B cell (primary cell): ENCODE measurements at regions not wholly inside any gene's neighbourhood (a gene's known extent, or its start where the extent isn't known, plus 50 kb on each side); places are given as distances from the start of the nearest gene placed in this dataset.

Source experiments
- ATAC-seq: fragments of 200-7000 bp; cut with Tn5 transposase; one replicate; pipeline ENCODE4 v1.10.0; 2021; ENCODE audit warnings: low read depth, mild to moderate bottlenecking, moderate number of reproducible peaks, moderate library complexity
- CTCF ChIA-PET: fragments of 350-600 bp; sonication (Branson Sonifier 250); formaldehyde crosslinking; loops from one replicate; lab custom pipeline; 2021; ENCODE audit warnings: antibody characterized with exemption, inconsistent platforms; lab: Charles Lee
- POLR2A ChIA-PET: fragments of 350-600 bp; sonication (Branson Sonifier 250); formaldehyde crosslinking; loops from one replicate; lab custom pipeline; 2021; ENCODE audit warnings: antibody characterized with exemption; lab: Charles Lee
- DNase-seq: peaks from one replicate; pipeline ENCODE4 v3.0.0; 2013
- H2AFZ ChIP-seq: 2 replicates; pipeline ENCODE4 v1.6.1; 2012; ENCODE audit warnings: mild to moderate bottlenecking, low read depth, low read length; ENCODE audit not compliant: insufficient read depth, poor library complexity, severe bottlenecking
- H3K27ac ChIP-seq, 2 donors: 1 replicate in 1 of 2; 2 replicates in 1 of 2; pipeline ENCODE4 v1.5.1; 2012 to 2013; ENCODE audit warnings: low read length in 2 of 2, mild to moderate bottlenecking in 2 of 2, moderate library complexity in 1 of 2
- H3K27me3 ChIP-seq, 4 experiments: fragments of 200-600 bp in 1 of 4; sonication (generic) in 1 of 4; replicated peaks in 1 of 4; 1 replicate in 2 of 4; 2 replicates in 2 of 4; pipeline versions ENCODE4 v1.6.1 to v1.7.0; 2013 to 2016; ENCODE audit warnings: low read length in 3 of 4, mild to moderate bottlenecking in 2 of 4, mixed read lengths in 1 of 4, moderate library complexity in 1 of 4; ENCODE audit not compliant: insufficient read depth in 4 of 4, control insufficient read depth in 3 of 4; ENCODE audit errors: control extremely low read depth in 1 of 4
- H3K36me3 ChIP-seq, 2 experiments: replicated peaks in 1 of 2; 1 replicate in 1 of 2; 2 replicates in 1 of 2; pipeline versions ENCODE4 v1.6.1 to v1.7.1; 2013; ENCODE audit warnings: low read length in 1 of 2; ENCODE audit not compliant: insufficient read depth in 2 of 2, control insufficient read depth in 1 of 2; ENCODE audit errors: control extremely low read depth in 1 of 2, extremely low read depth in 1 of 2
- H3K4me1 ChIP-seq, 2 donors: fragments of 200-600 bp in 1 of 2; sonication (generic) in 1 of 2; 1 replicate in 1 of 2; 2 replicates in 1 of 2; pipeline versions ENCODE4 v1.5.1 to v1.6.1; 2013 to 2017; ENCODE audit warnings: low read length in 2 of 2; ENCODE audit not compliant: control insufficient read depth in 2 of 2, insufficient read depth in 2 of 2
- H3K4me2 ChIP-seq: replicated peaks from 2 replicates; pipeline ENCODE3; 2012; ENCODE audit warnings: mild to moderate bottlenecking, low read depth, low read length; ENCODE audit not compliant: poor library complexity, severe bottlenecking
- H3K4me3 ChIP-seq, 5 experiments: fragments of 200-600 bp in 1 of 5; sonication (generic) in 1 of 5; 1 replicate in 3 of 5; 2 replicates in 2 of 5; pipeline versions ENCODE4 v1.5.1 to v1.7.0; 2011 to 2016; ENCODE audit warnings: low read length in 4 of 5, mild to moderate bottlenecking in 4 of 5, low read depth in 2 of 5, control low read depth in 1 of 5, moderate library complexity in 1 of 5; ENCODE audit not compliant: insufficient read depth in 1 of 5; ENCODE audit errors: control extremely low read depth in 1 of 5, extremely low read depth in 1 of 5
- H3K79me2 ChIP-seq: fragments of 200-600 bp; sonication (generic); one replicate; pipeline ENCODE4 v1.6.0; 2016; ENCODE audit warnings: low read length; ENCODE audit not compliant: control insufficient read depth, insufficient read depth
- H3K9ac ChIP-seq: fragments of 200-600 bp; sonication (generic); 2 replicates; pipeline ENCODE4 v1.6.1; 2017; ENCODE audit warnings: mild to moderate bottlenecking, low read length, moderate library complexity
- H3K9me3 ChIP-seq, 3 donors: one replicate each; pipeline versions ENCODE4 v1.6.1 to v1.7.1; 2013; ENCODE audit warnings: low read length in 2 of 3; ENCODE audit not compliant: control insufficient read depth in 2 of 3, insufficient read depth in 1 of 3; ENCODE audit errors: control extremely low read depth in 1 of 3
- H4K20me1 ChIP-seq: 2 replicates; pipeline ENCODE4 v1.6.0; 2012; ENCODE audit warnings: mild to moderate bottlenecking, low read length; ENCODE audit not compliant: insufficient read depth, control insufficient read depth, poor library complexity, severe bottlenecking
- H3K27ac Mint-ChIP-seq: one replicate; pipeline ENCODE4 v1.8.0; 2021; ENCODE audit warnings: mixed read lengths
- H3K27me3 Mint-ChIP-seq: one replicate; pipeline ENCODE4 v1.8.0; 2021; ENCODE audit warnings: mixed read lengths
- H3K4me1 Mint-ChIP-seq: one replicate; pipeline ENCODE4 v1.8.0; 2021; ENCODE audit warnings: mixed read lengths
- H3K4me3 Mint-ChIP-seq: one replicate; pipeline ENCODE4 v1.8.0; 2021; ENCODE audit warnings: mixed read lengths
- H3K9me3 Mint-ChIP-seq: one replicate; pipeline ENCODE4 v1.8.0; 2022; ENCODE audit warnings: mixed read lengths; ENCODE audit not compliant: insufficient read depth
- CTCF ChIP-seq: fragments of 200-600 bp; IDR thresholded peaks from one replicate; pipeline ENCODE4 v1.8.0; 2022; ENCODE audit warnings: antibody characterized with exemption, mild to moderate bottlenecking
- EZH2 ChIP-seq: IDR thresholded peaks from 2 replicates; pipeline ENCODE4 v1.6.1; 2012; ENCODE audit warnings: borderline replicate concordance, low read depth, mild to moderate bottlenecking, moderate library complexity, low read length; ENCODE audit not compliant: insufficient read depth, poor library complexity, severe bottlenecking
- WGBS: methylation state at CpG from one replicate; pipeline ENCODE4 v1.1.5; 2013; ENCODE audit warnings: missing lambda C conversion rate; ENCODE audit not compliant: insufficient coverage; 5-methylcytosine and 5-hydroxymethylcytosine counted together
- intact Hi-C: fragments of 100-400 bp; cut with micrococcal nuclease; formaldehyde crosslinking; loops from one replicate; pipeline ENCODE4 v1.10.0; 2022

- no peak overlapping the region for H2AFZ ChIP-seq
- no peak overlapping the region for H3K4me3 Mint-ChIP-seq
- no peak overlapping the region for H3K4me3 ChIP-seq
- H3K36me3 ChIP-seq: no peaks in the 10 kb centered on the region
- 91% methylated on average over 4 of the region's 4 CpGs for WGBS
- no peaks in the 10 kb centered on the region for H4K20me1 ChIP-seq
- no peak overlapping the region for H3K9ac ChIP-seq
- no peak for DNase-seq
- no peaks in the 10 kb centered on the region for H3K4me1 Mint-ChIP-seq
- TF ChIP-seq CTCF (no peak), EZH2 (no peak)
- no peaks in the 10 kb centered on the region for H3K79me2 ChIP-seq
- H3K27me3 Mint-ChIP-seq: no peaks in the 10 kb centered on the region
- no peaks in the 10 kb centered on the region for H3K9me3 Mint-ChIP-seq
- peaks cover 0 to 23% (median 0%) of the 10 kb centered on the region in 3 donors for H3K9me3 ChIP-seq
- H3K4me2 ChIP-seq: no peak overlapping the region
- no peaks in the 10 kb centered on the region for H3K4me1 ChIP-seq
- no peaks in the 10 kb centered on the region for H3K27me3 ChIP-seq
- ChIA-PET POLR2A (no interaction called here), CTCF (no interaction called here)
- intact Hi-C loops: no loop called here
- H3K27ac ChIP-seq: no peak overlapping the region
- H3K27ac Mint-ChIP-seq: no peak overlapping the region
- no peak for ATAC-seq
Measured at GRCh38 chr5:2525351-2525750, 226.1 kb downstream of the IRX2 start.

- Histone ChIP-seq H3K4me2 (no peak overlapping the region), H4K20me1 (no peaks in the 10 kb centered on the region), H3K36me3 (no peaks in the 10 kb centered on the region), H3K9ac (no peak overlapping the region), H3K4me3 (no peak overlapping the region), H3K4me1 (no peaks in the 10 kb centered on the region), H3K27me3 (no peaks in the 10 kb centered on the region), H3K79me2 (no peaks in the 10 kb centered on the region), H3K27ac (no peak overlapping the region), H2AFZ (no peak overlapping the region), H3K9me3 (peaks cover 0 to 18% (median 0%) of the 10 kb centered on the region in 3 donors)
- H3K27me3 Mint-ChIP-seq: no peaks in the 10 kb centered on the region
- POLR2A ChIA-PET: no interaction called here
- TF ChIP-seq EZH2 (no peak), CTCF (no peak)
- ATAC-seq (no peak), DNase-seq (no peak)
- WGBS: 93% methylated on average over 13 of the region's 13 CpGs
- no peak overlapping the region for H3K4me3 Mint-ChIP-seq
- H3K9me3 Mint-ChIP-seq: no peaks in the 10 kb centered on the region
- CTCF ChIA-PET: no interaction called here
- intact Hi-C loops: no loop called here
- no peak overlapping the region for H3K27ac Mint-ChIP-seq
- H3K4me1 Mint-ChIP-seq: no peaks in the 10 kb centered on the region
Measured at GRCh38 chr5:2524620-2525019, 226.9 kb downstream of the IRX2 start.
